HepG2 (cell line): ENCODE measurements at regions not wholly inside any gene's neighbourhood (a gene's known extent, or its start where the extent isn't known, plus 50 kb on each side); places are given as distances from the start of the nearest gene placed in this dataset.
"Not testable (repeated sequence)": the region's sequence is repeated elsewhere in the genome, so short reads cannot be mapped to it uniquely, and the experiment has no call there.

Experiments
- ATAC-seq: fragments of 200-7000 bp; cut with Tn5 transposase; 3 replicates; pipeline ENCODE4 v1.9.1; 2020; ENCODE audit warnings: mild to moderate bottlenecking, moderate library complexity
- BruUV-seq: library from RNA; stranded (reverse); fragments of 400-500 nt; replicated peaks from 2 replicates; lab custom pipeline; 2021; lab: Mats Ljungman, UMichigan
- CTCF ChIA-PET: fragments of 300-600 bp; formaldehyde crosslinking; extraction: SDS; loops from one replicate; lab custom pipeline; 2021; ENCODE audit warnings: low total read pairs, inconsistent platforms, low intra/inter-chr PET ratio; lab: Yijun Ruan, JAX
- POLR2A ChIA-PET: fragments of 350-600 bp; sonication (Branson Sonifier 250); formaldehyde crosslinking; loops from one replicate; lab custom pipeline; 2020; ENCODE audit warnings: antibody characterized with exemption, inconsistent platforms; lab: Yijun Ruan, JAX
- DNase-seq: peaks from one replicate; pipeline ENCODE4 v3.0.0-alpha.2; 2015; ENCODE audit warnings: low spot score
- FAIRE-seq: peaks from 3 replicates; lab custom pipeline; 2011; peaks lifted over from hg19 to GRCh38; lab: Jason Lieb, UNC
- H2AFZ ChIP-seq: one replicate; pipeline ENCODE4 v1.6.1; 2011; ENCODE audit warnings: low read length, inconsistent platforms
- H3K27ac ChIP-seq: fragments of 300-600 bp; 3 replicates; pipeline ENCODE4 v1.8.0; 2011; ENCODE audit warnings: mixed run types, mild to moderate bottlenecking, mixed read lengths, low read length, inconsistent platforms; ENCODE audit not compliant: insufficient read depth; ENCODE audit errors: extremely low read length
- H3K27me3 ChIP-seq, 2 experiments: fragments of 200-600 bp in 1 of 2; 2 replicates in 1 of 2; 3 replicates in 1 of 2; pipeline versions ENCODE4 v1.6.0 to v1.8.0; 2011; ENCODE audit warnings: low read length in 2 of 2, mild to moderate bottlenecking in 2 of 2, moderate library complexity in 2 of 2, inconsistent platforms in 1 of 2; ENCODE audit not compliant: insufficient read depth in 2 of 2, control insufficient read depth in 1 of 2
- H3K36me3 ChIP-seq, 2 experiments: fragments of 200-600 bp in 1 of 2; replicated peaks in 1 of 2; 2 replicates in 1 of 2; 3 replicates in 1 of 2; pipeline versions ENCODE4 v1.5.1 to v1.8.0; 2011; ENCODE audit warnings: low read length in 2 of 2, inconsistent platforms in 1 of 2; ENCODE audit not compliant: insufficient read depth in 2 of 2, control insufficient read depth in 1 of 2
- H3K4me1 ChIP-seq: 2 replicates; pipeline ENCODE4 v1.5.1; 2012; ENCODE audit warnings: low read length, inconsistent platforms; ENCODE audit not compliant: insufficient read depth
- H3K4me2 ChIP-seq: 2 replicates; pipeline ENCODE4 v1.6.0; 2011; ENCODE audit warnings: low read depth, low read length, inconsistent platforms
- H3K4me3 ChIP-seq, 3 experiments: fragments of 200-600 bp in 1 of 3; sonication (generic), shearing (Covaris generic) in 1 of 3; replicated peaks in 1 of 3; 2 replicates each; pipeline ENCODE4 v1.5.1; 2011 to 2016; ENCODE audit warnings: low read length in 3 of 3, inconsistent platforms in 2 of 3, low read depth in 2 of 3, mild to moderate bottlenecking in 2 of 3, control low read depth in 1 of 3, mixed read lengths in 1 of 3; ENCODE audit not compliant: insufficient read depth in 1 of 3
- H3K79me2 ChIP-seq: one replicate; pipeline ENCODE4 v1.6.1; 2011; ENCODE audit warnings: low read length, inconsistent platforms; ENCODE audit not compliant: insufficient read depth
- H3K9ac ChIP-seq: 2 replicates; pipeline ENCODE4 v1.6.0; 2011; ENCODE audit warnings: mild to moderate bottlenecking, low read depth, low read length, inconsistent platforms; ENCODE audit not compliant: insufficient read depth
- H3K9me3 ChIP-seq: 2 replicates; pipeline ENCODE4 v1.5.1; 2012; ENCODE audit warnings: mild to moderate bottlenecking, low read length
- H4K20me1 ChIP-seq: 2 replicates; pipeline ENCODE4 v1.6.0; 2011; ENCODE audit warnings: inconsistent platforms, mild to moderate bottlenecking, low read length, moderate library complexity; ENCODE audit not compliant: insufficient read depth
- KDM5A ChIP-seq: fragments of 200-600 bp; sonication (generic); IDR thresholded peaks from 2 replicates; pipeline ENCODE4 v1.7.0; 2018; ENCODE audit warnings: antibody characterized with exemption, mild to moderate bottlenecking, low read length, borderline replicate concordance
- PAX8 ChIP-seq: sonication (generic); formaldehyde crosslinking; IDR thresholded peaks from 2 replicates; pipeline ENCODE4 v1.8.0; 2022; ENCODE audit warnings: mild to moderate bottlenecking, missing genetic modification reagents, borderline replicate concordance
- PITX1 ChIP-seq: sonication (generic); formaldehyde crosslinking; IDR thresholded peaks from 2 replicates; pipeline ENCODE4 v1.5.1; 2020; ENCODE audit warnings: mild to moderate bottlenecking, missing genetic modification reagents
- ZFAT ChIP-seq: sonication (generic); formaldehyde crosslinking; conservative IDR thresholded peaks from 2 replicates; pipeline ENCODE4 v1.8.1; 2023; ENCODE audit warnings: missing genetic modification reagents, inconsistent platforms
- ZNF12 ChIP-seq: sonication (generic); formaldehyde crosslinking; IDR thresholded peaks from 2 replicates; pipeline ENCODE4 v1.5.0; 2020; ENCODE audit warnings: missing genetic modification reagents
- ZNF17 ChIP-seq: sonication (generic); formaldehyde crosslinking; IDR thresholded peaks from 2 replicates; pipeline ENCODE4 v1.5.0; 2020; ENCODE audit warnings: mild to moderate bottlenecking, missing genetic modification reagents
- ZNF260 ChIP-seq: sonication (generic); formaldehyde crosslinking; IDR thresholded peaks from 2 replicates; pipeline ENCODE4 v1.4.0; 2020; ENCODE audit warnings: missing genetic modification reagents, low read depth, mild to moderate bottlenecking, borderline replicate concordance
- ZNF350 ChIP-seq: sonication (generic); formaldehyde crosslinking; IDR thresholded peaks from 2 replicates; pipeline ENCODE4 v1.4.0; 2020; ENCODE audit warnings: mild to moderate bottlenecking, low read depth, missing genetic modification reagents, borderline replicate concordance
- WGBS: methylation state at CpG from one replicate; pipeline ENCODE4 v1.1.6; 2017; ENCODE audit warnings: low lambda C conversion rate; 5-methylcytosine and 5-hydroxymethylcytosine counted together
- in situ Hi-C: cut with HindIII; loops from 2 replicates; pipeline ENCODE4 v1.10.0; 2017; ENCODE audit warnings: low pct_unique_long_range_greater_than_20kb; ENCODE audit not compliant: extremely low pct_ligation_motif_present
- intact Hi-C: fragments of 100-400 bp; cut with micrococcal nuclease; formaldehyde crosslinking; loops from one replicate; pipeline ENCODE4 v1.10.0; 2022; ENCODE audit not compliant: unreplicated experiment
- TF ChIP-seq, protein P1 (sequence below): sonication (generic); formaldehyde crosslinking; IDR thresholded peaks from 2 replicates; pipeline ENCODE4 v1.4.0; 2020; ENCODE audit warnings: missing genetic modification reagents

DNA sequence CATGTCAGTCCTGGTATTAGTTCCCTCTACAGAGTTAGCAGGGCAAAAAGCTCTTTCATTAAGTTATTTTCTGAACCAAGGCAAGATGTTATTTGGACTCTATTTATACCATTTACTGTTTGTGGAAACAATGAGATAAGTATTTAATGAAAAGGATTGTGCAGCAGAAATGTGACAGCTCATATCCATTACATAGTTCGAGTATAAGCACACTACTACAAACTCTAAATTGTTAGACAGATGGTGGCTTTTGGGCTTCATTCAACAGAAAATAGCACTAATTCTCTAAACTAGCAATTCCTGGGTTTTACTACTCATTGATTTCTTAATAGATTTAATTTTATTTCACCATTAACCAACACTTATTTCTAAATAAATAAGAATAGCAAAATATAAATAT lies 95.2 kb upstream of the ANK2 start (continued):
- no peak for TF ChIP-seq ZFAT

DNA sequence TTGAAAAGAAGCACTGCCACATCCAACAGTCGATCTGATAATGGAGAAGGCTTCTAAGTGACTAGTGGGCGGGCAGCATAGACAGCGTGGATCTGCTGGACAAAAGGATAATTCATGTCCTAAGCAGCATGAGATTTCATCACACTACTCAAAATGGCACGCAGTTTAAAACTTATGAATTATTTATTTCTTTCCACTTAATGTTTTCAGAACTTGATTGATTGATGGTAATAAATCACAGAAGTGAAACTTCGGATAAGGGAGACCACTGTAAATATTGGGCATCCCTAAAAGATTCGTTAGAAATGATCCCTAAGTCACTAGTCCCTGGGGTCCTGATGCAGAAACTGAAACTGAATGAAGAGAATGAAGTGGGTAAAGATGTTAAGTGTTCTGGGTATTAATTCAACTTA lies 93.0 kb upstream of the ANK2 start:
- H3K27ac ChIP-seq: no peak overlapping the region
- H3K4me2 ChIP-seq: no peak overlapping the region
- 20% methylated on average over 6 of the region's 6 CpGs for WGBS
- no peak for DNase-seq
- TF ChIP-seq ZNF17 (CRISPR knock-in tag): no peak
- TF ChIP-seq KDM5A: no peak
- TF ChIP-seq, protein P1, sequence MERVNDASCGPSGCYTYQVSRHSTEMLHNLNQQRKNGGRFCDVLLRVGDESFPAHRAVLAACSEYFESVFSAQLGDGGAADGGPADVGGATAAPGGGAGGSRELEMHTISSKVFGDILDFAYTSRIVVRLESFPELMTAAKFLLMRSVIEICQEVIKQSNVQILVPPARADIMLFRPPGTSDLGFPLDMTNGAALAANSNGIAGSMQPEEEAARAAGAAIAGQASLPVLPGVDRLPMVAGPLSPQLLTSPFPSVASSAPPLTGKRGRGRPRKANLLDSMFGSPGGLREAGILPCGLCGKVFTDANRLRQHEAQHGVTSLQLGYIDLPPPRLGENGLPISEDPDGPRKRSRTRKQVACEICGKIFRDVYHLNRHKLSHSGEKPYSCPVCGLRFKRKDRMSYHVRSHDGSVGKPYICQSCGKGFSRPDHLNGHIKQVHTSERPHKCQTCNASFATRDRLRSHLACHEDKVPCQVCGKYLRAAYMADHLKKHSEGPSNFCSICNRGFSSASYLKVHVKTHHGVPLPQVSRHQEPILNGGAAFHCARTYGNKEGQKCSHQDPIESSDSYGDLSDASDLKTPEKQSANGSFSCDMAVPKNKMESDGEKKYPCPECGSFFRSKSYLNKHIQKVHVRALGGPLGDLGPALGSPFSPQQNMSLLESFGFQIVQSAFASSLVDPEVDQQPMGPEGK (CRISPR knock-in tag): no peak
- TF ChIP-seq ZNF12 (CRISPR knock-in tag): no peak
- no peak for TF ChIP-seq ZNF260
- TF ChIP-seq PAX8 (CRISPR knock-in tag): no peak
- no peak for TF ChIP-seq ZNF350 (CRISPR knock-in tag)
- TF ChIP-seq PITX1: no peak
- no TSS peak for BruUV-seq
- in situ Hi-C loops (no loop called here), intact Hi-C loops (no loop called here)
- H3K27me3 ChIP-seq: no peaks in the 10 kb centered on the region
- no peaks in the 10 kb centered on the region for H3K79me2 ChIP-seq
- H3K36me3 ChIP-seq: no peaks in the 10 kb centered on the region
- FAIRE-seq: no peak
- H3K9me3 ChIP-seq: no peaks in the 10 kb centered on the region
- no peak overlapping the region for H3K9ac ChIP-seq
- ChIA-PET CTCF (no interaction called here), POLR2A (no interaction called here)
- H3K4me3 ChIP-seq: no peak overlapping the region
- ATAC-seq: no peak
- no peaks in the 10 kb centered on the region for H3K4me1 ChIP-seq
- no peaks in the 10 kb centered on the region for H4K20me1 ChIP-seq
- H2AFZ ChIP-seq: no peak overlapping the region

DNA sequence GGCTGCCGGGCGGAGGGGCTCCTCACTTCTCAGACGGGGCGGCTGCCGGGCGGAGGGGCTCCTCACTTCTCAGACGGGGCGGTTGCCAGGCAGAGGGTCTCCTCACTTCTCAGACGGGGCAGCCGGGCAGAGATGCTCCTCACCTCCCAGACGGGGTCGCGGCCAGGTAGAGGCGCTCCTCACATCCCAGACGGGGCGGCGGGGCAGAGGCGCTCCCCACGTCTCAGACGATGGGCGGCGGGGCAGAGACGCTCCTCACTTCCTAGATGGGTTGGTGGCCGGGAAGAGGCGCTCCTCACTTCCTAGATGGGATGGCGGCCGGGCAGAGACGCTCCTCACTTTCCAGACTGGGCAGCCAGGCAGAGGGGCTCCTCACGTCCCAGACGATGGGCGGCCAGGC lies 91.7 kb upstream of the ANK2 start:
- FAIRE-seq, BruUV-seq, POLR2A ChIA-PET, H3K4me3 ChIP-seq, H3K27me3 ChIP-seq, H2AFZ ChIP-seq, H3K9ac ChIP-seq, H3K27ac ChIP-seq, intact Hi-C loops, DNase-seq, in situ Hi-C loops, H3K4me1 ChIP-seq, H3K4me2 ChIP-seq, H3K79me2 ChIP-seq, H3K36me3 ChIP-seq, ATAC-seq, CTCF ChIA-PET, H3K9me3 ChIP-seq, H4K20me1 ChIP-seq: not testable (repeated sequence)
- WGBS: 92% methylated on average over 18 of the region's 31 CpGs
